ENCODE measurements at regions not wholly inside any gene's neighbourhood (a gene's known extent, or its start where the extent isn't known, plus 50 kb on each side); places are given as distances from the start of the nearest gene placed in this dataset.

DNA sequence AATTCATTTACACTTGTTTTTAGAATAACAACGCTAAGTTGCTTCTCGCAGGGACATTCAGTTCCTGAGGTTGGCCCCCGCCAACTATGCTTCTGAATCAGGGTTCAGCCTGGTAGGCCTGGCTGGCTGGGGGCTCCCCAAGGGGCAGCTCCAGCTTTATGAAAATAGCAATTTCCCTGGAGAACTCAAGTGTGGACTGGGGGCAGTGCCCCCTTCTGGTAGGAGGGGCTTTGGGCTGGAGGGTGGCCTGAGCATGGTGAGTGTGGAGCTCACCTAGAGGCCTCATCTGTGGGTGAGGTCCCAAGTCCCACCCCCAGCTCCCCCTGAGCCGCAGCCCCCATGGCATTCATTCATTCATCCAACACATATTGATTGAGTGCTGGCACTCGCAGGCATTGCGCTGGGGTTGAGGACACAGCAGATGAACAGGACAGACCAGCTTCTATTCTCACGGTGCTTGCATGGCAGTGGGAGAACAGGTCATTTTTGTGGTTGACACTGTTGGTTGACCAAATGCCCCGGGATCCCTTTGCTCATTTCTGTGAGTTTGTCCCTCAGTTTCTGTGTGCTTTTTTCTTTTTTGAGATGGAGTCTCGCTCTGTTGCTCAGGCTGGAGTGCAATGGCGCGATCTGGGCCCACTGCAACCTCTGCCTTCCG lies 79.2 kb downstream of the UBIAD1 start (continued):
- TF ChIP-seq RXRA (IDR thresholded peaks at IDR 0.05) = no peak
- no peak for TF ChIP-seq HNF4G (IDR thresholded peaks at IDR 0.05)
- no peak for TF ChIP-seq SP1 (IDR thresholded peaks at IDR 0.05)

- H3K9ac ChIP-seq (ENCODE audit: low read depth in 1 of 2, low read length in 2 of 2) = no peak overlapping the region
- WGBS = 67% methylated on average over 20 of the region's 20 CpGs
- no peak overlapping the region for H3K27ac ChIP-seq (ENCODE audit: low read depth in 1 of 2, low read length in 2 of 2)
- H3K4me1 ChIP-seq (ENCODE audit: control insufficient read depth in 4 of 4, insufficient read depth in 4 of 4, low read length in 3 of 4) = no peaks in the 10 kb centered on the region
- TF ChIP-seq RXRA (IDR thresholded peaks at IDR 0.05) (no peak), REST (IDR thresholded peaks at IDR 0.05) (no peak), NR2F2 (IDR thresholded peaks at IDR 0.05) (no peak), ATF3 (IDR thresholded peaks at IDR 0.05) (no peak), HNF4G (IDR thresholded peaks at IDR 0.05) (no peak), JUND (IDR thresholded peaks at IDR 0.05) (no peak), EGR1 (IDR thresholded peaks at IDR 0.05; ENCODE audit: low read depth in 2 of 2) (no peak), FOXA1 (IDR thresholded peaks at IDR 0.05) (no peak), RAD21 (IDR thresholded peaks at IDR 0.05) (no peak)
- DNase-seq (ENCODE audit: low spot score) = no peak
- H3K4me3 ChIP-seq (ENCODE audit: low read depth in 1 of 3, low read length in 3 of 3) = no peak overlapping the region
- H3K36me3 ChIP-seq (ENCODE audit: control insufficient read depth in 4 of 4, insufficient read depth in 3 of 4, low read depth in 1 of 4, low read length in 3 of 4) = no peaks in the 10 kb centered on the region
- H3K27me3 ChIP-seq (ENCODE audit: control insufficient read depth in 4 of 4, insufficient read depth in 4 of 4, low read length in 3 of 4) = peaks cover 0 to 5% (median 0%) of the 10 kb centered on the region in 4 donors
- peaks cover 2 to 18% (median 10%) of the 10 kb centered on the region in 4 donors for H3K9me3 ChIP-seq (ENCODE audit: control insufficient read depth in 4 of 4, low read length in 3 of 4)
These were observed 80.1 kb downstream of the UBIAD1 start for GRCh38 chr1:11352816-11353799.

DNA sequence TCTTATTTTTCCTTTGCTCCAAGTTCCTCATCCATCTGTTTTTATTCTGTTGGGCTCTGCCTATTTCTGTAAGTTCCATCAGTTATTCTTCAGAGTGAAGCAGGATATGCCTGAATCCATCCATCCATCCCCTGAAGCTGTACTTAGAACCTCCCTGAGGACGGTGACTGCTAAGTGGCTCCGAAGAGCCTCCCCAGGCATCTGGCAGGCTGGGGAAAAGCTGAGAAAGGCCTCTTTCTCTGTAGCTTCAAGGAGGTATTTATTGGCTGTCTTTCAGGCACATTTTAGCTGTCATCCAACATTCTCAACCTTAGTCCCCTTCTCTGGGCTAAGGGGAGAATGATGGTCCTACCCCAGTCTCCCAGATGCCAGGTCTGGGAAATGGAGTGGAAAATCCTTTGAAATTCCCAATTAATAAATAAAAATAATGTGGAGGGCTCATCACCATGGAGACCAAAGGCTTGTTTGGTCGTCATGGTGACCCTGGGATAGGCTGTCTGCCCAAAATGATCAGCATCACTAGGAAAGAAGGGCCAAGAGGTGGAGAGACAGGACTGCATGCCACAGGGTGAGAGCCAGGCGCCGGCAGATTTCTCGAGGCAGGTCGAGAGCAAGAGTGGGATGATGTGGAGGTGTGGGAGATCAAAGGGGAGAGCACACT lies 82.0 kb downstream of the UBIAD1 start:
- Histone ChIP-seq H3K9ac (ENCODE audit: low read depth in 1 of 2, low read length in 2 of 2) (no peak overlapping the region), H3K36me3 (ENCODE audit: control insufficient read depth in 4 of 4, insufficient read depth in 3 of 4, low read depth in 1 of 4, low read length in 3 of 4) (no peaks in the 10 kb centered on the region), H3K4me3 (ENCODE audit: low read depth in 1 of 3, low read length in 3 of 3) (no peak overlapping the region), H3K27ac (ENCODE audit: low read depth in 1 of 2, low read length in 2 of 2) (no peak overlapping the region), H3K4me1 (ENCODE audit: control insufficient read depth in 4 of 4, insufficient read depth in 4 of 4, low read length in 3 of 4) (no peaks in the 10 kb centered on the region), H3K27me3 (ENCODE audit: control insufficient read depth in 4 of 4, insufficient read depth in 4 of 4, low read length in 3 of 4) (peaks cover 0 to 5% (median 0%) of the 10 kb centered on the region in 4 donors), H3K9me3 (ENCODE audit: control insufficient read depth in 4 of 4, low read length in 3 of 4) (peaks cover 0 to 8% (median 4%) of the 10 kb centered on the region in 4 donors)
- WGBS = 57% methylated on average over 7 of the region's 7 CpGs
- DNase-seq (ENCODE audit: low spot score) = no peak
- TF ChIP-seq EGR1 (IDR thresholded peaks at IDR 0.05; ENCODE audit: low read depth in 2 of 2) (no peak), ATF3 (IDR thresholded peaks at IDR 0.05) (no peak), RAD21 (IDR thresholded peaks at IDR 0.05) (no peak), HNF4G (IDR thresholded peaks at IDR 0.05) (no peak), NR2F2 (IDR thresholded peaks at IDR 0.05) (no peak), JUND (IDR thresholded peaks at IDR 0.05) (no peak), TAF1 (conservative IDR thresholded peaks at IDR 0.05) (no peak), FOXA2 (IDR thresholded peaks at IDR 0.05) (no peak), SP1 (IDR thresholded peaks at IDR 0.05) (no peak), GABPA (IDR thresholded peaks at IDR 0.05 in 1 of 2, conservative IDR thresholded peaks at IDR 0.05 in 1 of 2) (no peak), FOXA1 (IDR thresholded peaks at IDR 0.05) (no peak), REST (IDR thresholded peaks at IDR 0.05) (no peak), RXRA (IDR thresholded peaks at IDR 0.05) (no peak)
- TF ChIP-seq, protein P1, sequence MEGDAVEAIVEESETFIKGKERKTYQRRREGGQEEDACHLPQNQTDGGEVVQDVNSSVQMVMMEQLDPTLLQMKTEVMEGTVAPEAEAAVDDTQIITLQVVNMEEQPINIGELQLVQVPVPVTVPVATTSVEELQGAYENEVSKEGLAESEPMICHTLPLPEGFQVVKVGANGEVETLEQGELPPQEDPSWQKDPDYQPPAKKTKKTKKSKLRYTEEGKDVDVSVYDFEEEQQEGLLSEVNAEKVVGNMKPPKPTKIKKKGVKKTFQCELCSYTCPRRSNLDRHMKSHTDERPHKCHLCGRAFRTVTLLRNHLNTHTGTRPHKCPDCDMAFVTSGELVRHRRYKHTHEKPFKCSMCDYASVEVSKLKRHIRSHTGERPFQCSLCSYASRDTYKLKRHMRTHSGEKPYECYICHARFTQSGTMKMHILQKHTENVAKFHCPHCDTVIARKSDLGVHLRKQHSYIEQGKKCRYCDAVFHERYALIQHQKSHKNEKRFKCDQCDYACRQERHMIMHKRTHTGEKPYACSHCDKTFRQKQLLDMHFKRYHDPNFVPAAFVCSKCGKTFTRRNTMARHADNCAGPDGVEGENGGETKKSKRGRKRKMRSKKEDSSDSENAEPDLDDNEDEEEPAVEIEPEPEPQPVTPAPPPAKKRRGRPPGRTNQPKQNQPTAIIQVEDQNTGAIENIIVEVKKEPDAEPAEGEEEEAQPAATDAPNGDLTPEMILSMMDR (IDR thresholded peaks at IDR 0.05; ENCODE audit: low read depth, low read length, missing input control) = no peak
- TF ChIP-seq, protein P2, sequence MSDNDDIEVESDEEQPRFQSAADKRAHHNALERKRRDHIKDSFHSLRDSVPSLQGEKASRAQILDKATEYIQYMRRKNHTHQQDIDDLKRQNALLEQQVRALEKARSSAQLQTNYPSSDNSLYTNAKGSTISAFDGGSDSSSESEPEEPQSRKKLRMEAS (IDR thresholded peaks at IDR 0.05) = no peak
